H1 (cell line): ENCODE measurements at regions not wholly inside any gene's neighbourhood (a gene's known extent, or its start where the extent isn't known, plus 50 kb on each side); places are given as distances from the start of the nearest gene placed in this dataset.

Source experiments
- ASH2L ChIP-seq: fragments of 200-600, 300-600 bp; sonication (generic); IDR thresholded peaks from one replicate; pipeline ENCODE4 v1.7.1; 2017; ENCODE audit warnings: low read length
- ATF2 ChIP-seq: IDR thresholded peaks from 2 replicates; pipeline ENCODE4 v1.6.1; 2012; ENCODE audit warnings: low read length, inconsistent platforms
- CEBPB ChIP-seq: IDR thresholded peaks from 2 replicates; pipeline ENCODE4 v1.6.1; 2012; ENCODE audit warnings: low read depth, low read length
- CHD2 ChIP-seq: IDR thresholded peaks from 2 replicates; pipeline ENCODE4 v1.6.1; 2012; ENCODE audit warnings: low read length, improper control_type of control experiment
- GTF2F1 ChIP-seq: IDR thresholded peaks from 2 replicates; pipeline ENCODE4 v1.6.1; 2012; ENCODE audit warnings: low read depth, low read length, improper control_type of control experiment, borderline replicate concordance
- POLR2AphosphoS5 ChIP-seq: IDR thresholded peaks from 2 replicates; pipeline ENCODE4 v1.6.1; 2011; ENCODE audit warnings: low read depth, low read length
- RNF2 ChIP-seq: fragments of 200-900, 300-1000 bp; sonication (generic); IDR thresholded peaks from 2 replicates; pipeline ENCODE4 v1.7.1; 2016; ENCODE audit warnings: borderline replicate concordance, low read depth, mild to moderate bottlenecking, antibody characterized with exemption, low read length; ENCODE audit not compliant: poor library complexity, severe bottlenecking; ENCODE audit errors: missing control alignments
- RXRA ChIP-seq: IDR thresholded peaks from 2 replicates; pipeline ENCODE4 v1.6.1; 2011; ENCODE audit warnings: low read depth, mild to moderate bottlenecking, low read length, moderate library complexity; ENCODE audit not compliant: insufficient read depth
- SIRT6 ChIP-seq: IDR thresholded peaks from one replicate; pipeline ENCODE4 v1.7.1; 2012; ENCODE audit warnings: low read length, inconsistent platforms
- ZNF274 ChIP-seq: IDR thresholded peaks from 2 replicates; pipeline ENCODE4 v1.7.0; 2012; ENCODE audit warnings: low read length, borderline replicate concordance; ENCODE audit errors: extremely low read depth

- no peak for TF ChIP-seq ATF2
- no peak for TF ChIP-seq ASH2L
- TF ChIP-seq CEBPB = no peak
- no peak for TF ChIP-seq ZNF274
- no peak for TF ChIP-seq RXRA
- TF ChIP-seq GTF2F1 = no peak
- no peak for TF ChIP-seq RNF2
- no peak for TF ChIP-seq POLR2AphosphoS5
- TF ChIP-seq SIRT6 = no peak
- no peak for TF ChIP-seq CHD2
Observed at GRCh38 chr9:85334228-85334627, 407.5 kb downstream of the AGTPBP1 start (continued).
